Vagina (tissue), 2 donors: ENCODE measurements at regions not wholly inside any gene's neighbourhood (a gene's known extent, or its start where the extent isn't known, plus 50 kb on each side); places are given as distances from the start of the nearest gene placed in this dataset.

Source experiments
- CTCF ChIP-seq, 3 experiments: fragments of 450-650 bp in 2 of 3; fragments of 200-600 bp in 1 of 3; sonication (generic) in 1 of 3; IDR thresholded peaks; one replicate each; pipeline ENCODE4 v1.5.1; 2017 to 2019; ENCODE audit warnings: antibody characterized with exemption in 3 of 3, mild to moderate bottlenecking in 2 of 3, moderate library complexity in 2 of 3
- POLR2A ChIP-seq, 2 donors: fragments of 450-650 bp; IDR thresholded peaks; one replicate each; pipeline ENCODE4 v1.6.1; 2017; ENCODE audit warnings: antibody characterized with exemption in 2 of 2, mild to moderate bottlenecking in 2 of 2, moderate library complexity in 2 of 2
- POLR2AphosphoS5 ChIP-seq, 2 donors: sonication (generic); formaldehyde crosslinking; IDR thresholded peaks; one replicate each; pipeline ENCODE4 v1.9.0; 2017; ENCODE audit warnings: antibody characterized with exemption in 2 of 2, mild to moderate bottlenecking in 2 of 2, low read depth in 1 of 2; ENCODE audit not compliant: insufficient read depth in 1 of 2

GRCh38 chr12:13580206-13580605 lies 383.7 kb downstream of the EMP1 start:
- TF ChIP-seq CTCF (IDR thresholded peaks at IDR 0.05) = no peak
- no peak for TF ChIP-seq POLR2A (IDR thresholded peaks at IDR 0.05)
- TF ChIP-seq POLR2AphosphoS5 (IDR thresholded peaks at IDR 0.05; ENCODE audit: insufficient read depth in 1 of 2, low read depth in 1 of 2) = no peak
